Choroid plexus epithelial cell (primary cell): ENCODE measurements at regions not wholly inside any gene's neighbourhood (a gene's known extent, or its start where the extent isn't known, plus 50 kb on each side); places are given as distances from the start of the nearest gene placed in this dataset.

ENCODE experiments used
- DNase-seq: peaks from one replicate; pipeline ENCODE4 v3.0.0-alpha.2; 2010; ENCODE audit warnings: low read depth
- H3K4me3 ChIP-seq: 2 replicates; pipeline ENCODE4 v1.5.1; 2011; ENCODE audit warnings: low read depth, mild to moderate bottlenecking, control low read depth, low read length, moderate library complexity
- TF ChIP-seq, protein P1 (sequence below): conservative IDR thresholded peaks from 2 replicates; pipeline ENCODE4 v1.5.1; 2011; ENCODE audit warnings: low read depth, mild to moderate bottlenecking, control low read depth, inconsistent platforms, low read length, moderate library complexity

DNA sequence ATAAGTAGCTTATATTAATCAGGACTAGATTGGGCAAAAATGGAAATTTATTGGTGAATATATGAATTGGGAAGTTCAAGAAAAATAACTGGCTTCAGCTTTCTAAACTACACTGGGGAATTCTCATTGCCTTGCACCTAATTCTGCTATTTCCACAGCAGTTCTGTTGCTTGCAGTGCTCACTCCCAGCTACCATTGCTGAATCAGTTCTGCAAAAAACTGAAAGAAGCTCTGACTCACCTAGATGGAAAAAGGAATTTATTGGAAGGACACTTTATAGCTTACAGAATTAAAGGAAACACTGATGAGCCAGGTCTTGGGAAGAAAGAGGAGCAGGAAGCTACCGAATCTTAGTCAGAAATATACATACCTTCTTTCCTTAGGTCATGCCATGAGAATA lies 60.3 kb upstream of the ACVR1 start:
- DNase-seq = no peak
- TF ChIP-seq, protein P1, sequence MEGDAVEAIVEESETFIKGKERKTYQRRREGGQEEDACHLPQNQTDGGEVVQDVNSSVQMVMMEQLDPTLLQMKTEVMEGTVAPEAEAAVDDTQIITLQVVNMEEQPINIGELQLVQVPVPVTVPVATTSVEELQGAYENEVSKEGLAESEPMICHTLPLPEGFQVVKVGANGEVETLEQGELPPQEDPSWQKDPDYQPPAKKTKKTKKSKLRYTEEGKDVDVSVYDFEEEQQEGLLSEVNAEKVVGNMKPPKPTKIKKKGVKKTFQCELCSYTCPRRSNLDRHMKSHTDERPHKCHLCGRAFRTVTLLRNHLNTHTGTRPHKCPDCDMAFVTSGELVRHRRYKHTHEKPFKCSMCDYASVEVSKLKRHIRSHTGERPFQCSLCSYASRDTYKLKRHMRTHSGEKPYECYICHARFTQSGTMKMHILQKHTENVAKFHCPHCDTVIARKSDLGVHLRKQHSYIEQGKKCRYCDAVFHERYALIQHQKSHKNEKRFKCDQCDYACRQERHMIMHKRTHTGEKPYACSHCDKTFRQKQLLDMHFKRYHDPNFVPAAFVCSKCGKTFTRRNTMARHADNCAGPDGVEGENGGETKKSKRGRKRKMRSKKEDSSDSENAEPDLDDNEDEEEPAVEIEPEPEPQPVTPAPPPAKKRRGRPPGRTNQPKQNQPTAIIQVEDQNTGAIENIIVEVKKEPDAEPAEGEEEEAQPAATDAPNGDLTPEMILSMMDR = no peak
- no peak overlapping the region for H3K4me3 ChIP-seq

DNA sequence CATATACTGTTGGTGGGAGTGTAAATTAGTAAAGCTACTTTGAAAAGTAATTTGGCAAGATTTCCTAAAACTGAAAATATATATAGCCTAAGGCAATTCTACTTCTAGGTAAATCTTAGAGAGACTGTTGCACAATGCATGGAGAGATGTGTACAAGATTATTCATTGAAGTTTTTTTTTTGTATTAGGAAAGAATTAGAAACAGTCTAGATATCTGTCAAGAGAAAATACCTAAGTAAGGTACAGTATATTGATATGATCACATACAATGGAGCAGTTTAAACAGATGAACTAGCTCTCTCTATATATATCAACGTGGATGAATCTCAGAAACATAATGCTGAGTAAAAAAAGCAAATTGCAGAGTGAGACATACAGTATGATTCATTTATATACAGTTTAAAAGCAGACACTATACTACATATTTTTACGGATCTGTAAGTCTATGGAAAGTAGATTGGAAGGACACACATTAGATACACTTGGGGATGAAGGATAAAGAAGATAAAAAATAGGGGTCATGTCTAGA lies 59.3 kb upstream of the ACVR1 start:
- TF ChIP-seq, protein P1 = no peak
- DNase-seq = no peak
- H3K4me3 ChIP-seq = no peak overlapping the region

DNA sequence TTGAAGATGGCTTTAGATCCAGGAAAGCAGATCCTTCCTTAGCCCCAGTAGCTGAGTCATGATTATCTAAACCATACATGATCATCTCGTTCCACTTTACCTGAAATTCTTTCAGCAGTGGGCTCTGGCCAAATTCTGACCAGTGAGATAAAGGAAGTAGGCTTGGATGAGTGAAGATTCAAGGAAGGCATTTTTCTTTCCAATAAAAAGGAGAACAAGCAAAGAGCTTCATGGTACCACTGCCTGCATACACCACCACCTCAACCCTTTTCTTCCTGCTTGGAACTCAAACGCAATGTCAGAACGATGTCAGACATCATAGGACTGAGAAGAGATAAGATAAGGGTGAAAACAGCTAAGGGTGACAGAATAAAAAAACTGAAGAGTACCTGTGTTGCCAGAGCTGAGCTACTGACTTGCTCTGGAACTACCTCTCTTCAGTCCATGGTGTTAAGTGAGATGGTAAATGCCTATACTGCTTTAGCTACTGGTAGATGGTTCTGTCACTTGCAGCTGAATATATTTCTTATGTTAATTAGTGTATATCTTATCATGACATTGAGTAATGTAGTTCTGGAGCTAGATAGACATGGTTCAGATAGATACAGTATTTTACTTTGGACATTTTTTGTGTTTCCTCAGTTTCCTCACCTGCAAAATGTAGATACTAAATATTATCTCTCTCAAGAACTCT lies 58.7 kb upstream of the ACVR1 start:
- H3K4me3 ChIP-seq = no peak overlapping the region
- DNase-seq = no peak
- TF ChIP-seq, protein P1 = no peak

DNA sequence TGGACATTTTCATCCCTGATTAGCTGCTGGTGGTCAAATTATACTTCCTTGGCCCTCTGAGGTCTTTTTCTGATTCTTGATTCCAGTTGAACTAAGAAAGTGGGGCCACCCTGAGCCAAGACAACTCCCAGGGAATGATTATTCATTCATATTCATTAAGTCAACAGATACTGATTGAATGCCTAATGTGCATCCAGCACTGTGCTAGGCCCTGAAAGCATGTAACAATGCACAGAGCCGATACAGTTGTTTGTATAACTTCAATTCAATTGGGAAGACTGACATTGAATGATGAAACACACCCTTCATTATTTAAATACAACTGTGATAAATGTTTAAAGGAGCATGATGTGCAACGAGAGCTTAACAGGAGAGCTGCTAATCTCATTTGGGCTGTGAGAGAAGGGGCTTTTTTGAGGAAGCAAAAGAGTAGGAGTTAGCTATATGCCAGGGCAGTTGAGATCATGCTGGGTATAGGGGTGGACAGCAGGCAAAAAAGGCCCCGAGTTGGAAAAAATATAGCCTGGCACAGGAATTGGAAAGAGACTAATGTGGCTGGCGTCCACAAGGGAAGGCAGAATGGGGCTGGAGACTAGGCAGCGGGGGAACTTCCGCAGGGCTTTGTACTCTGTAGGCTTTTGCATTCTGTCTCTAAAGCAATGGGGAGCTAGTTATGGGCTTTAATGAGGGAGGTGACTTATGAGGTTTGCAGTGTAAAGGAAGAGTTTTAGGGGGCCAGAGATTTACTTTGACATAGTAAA lies 57.2 kb upstream of the ACVR1 start:
- DNase-seq = no peak
- TF ChIP-seq, protein P1 = no peak
- no peak overlapping the region for H3K4me3 ChIP-seq

DNA sequence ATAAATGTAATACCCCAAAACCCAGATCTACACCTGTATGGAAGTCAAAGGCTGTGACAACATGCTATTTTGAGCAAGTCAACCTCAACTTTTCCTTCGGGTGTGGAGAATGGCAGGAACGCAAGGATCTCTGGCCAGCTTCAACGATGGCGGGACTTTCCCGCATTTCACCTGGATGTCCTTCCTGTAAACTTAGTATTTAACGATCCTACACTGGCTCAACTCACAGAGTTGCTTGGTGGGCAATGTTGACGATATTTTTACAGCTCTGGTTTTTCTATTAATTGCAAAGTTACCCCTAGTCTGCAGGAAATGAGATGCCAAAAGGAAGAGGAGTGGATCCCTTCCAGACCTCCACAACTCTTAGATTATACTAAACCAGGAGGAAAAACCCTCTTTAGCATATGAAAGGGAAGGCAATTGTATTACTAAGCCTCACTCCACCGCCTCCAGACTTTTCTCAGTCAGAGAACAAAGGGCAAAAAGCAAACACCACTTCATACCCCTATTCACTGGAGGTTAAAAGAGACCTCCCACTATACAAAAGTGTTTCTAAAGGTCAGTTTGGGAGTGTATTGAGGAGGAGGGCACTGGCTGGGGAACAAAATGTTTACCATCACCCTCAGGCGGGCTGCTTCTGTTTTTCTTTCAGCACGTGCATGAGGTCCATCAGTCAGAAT lies 56.5 kb upstream of the ACVR1 start:
- no peak for DNase-seq
- no peak overlapping the region for H3K4me3 ChIP-seq
- TF ChIP-seq, protein P1 = no peak

DNA sequence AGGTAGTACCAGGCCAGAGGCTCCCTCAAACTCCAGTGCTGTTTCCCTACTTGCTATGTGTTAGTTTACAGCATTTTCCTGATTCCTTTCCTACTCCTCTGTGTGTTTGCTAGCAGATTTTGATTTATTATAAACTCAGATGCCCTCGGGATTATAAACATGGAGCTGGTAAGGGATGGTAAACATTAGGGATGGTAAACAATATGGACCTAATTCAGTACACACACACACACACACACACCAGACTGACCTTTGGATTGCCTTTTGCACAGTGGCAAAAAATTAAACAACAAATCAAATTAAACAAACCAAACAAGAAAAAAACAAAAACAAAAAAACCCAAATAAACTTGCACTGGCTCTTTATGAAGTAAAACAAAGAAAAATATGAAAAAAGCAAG lies 55.4 kb upstream of the ACVR1 start:
- no peak for DNase-seq
- no peak overlapping the region for H3K4me3 ChIP-seq
- TF ChIP-seq, protein P1 = no peak
